ENCODE measurements at regions not wholly inside any gene's neighbourhood (a gene's known extent, or its start where the extent isn't known, plus 50 kb on each side); places are given as distances from the start of the nearest gene placed in this dataset.

DNA sequence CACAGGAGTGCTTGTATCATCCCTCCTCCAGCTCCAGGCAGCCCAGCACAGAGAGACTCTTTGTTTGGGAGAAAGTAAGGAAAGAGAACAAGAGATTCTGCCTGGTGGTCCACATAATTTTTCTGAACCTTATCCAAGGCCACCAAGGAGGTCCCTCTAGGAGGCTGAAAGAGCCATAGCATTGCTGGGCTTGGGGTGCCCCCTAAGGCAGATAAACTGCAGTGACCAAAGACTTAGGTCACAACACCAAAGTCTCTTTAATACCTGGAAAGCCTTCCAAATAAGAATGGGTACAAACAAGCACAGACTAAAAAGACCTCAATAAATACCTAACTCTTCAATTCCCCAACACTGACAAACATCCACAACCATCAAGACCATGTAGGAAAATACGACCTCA is 310.2 kb upstream of the PPP2R3A start:
- Histone ChIP-seq H4K91ac (ENCODE audit: insufficient read depth, low read depth, low read length) (no peak overlapping the region), H2BK120ac (ENCODE audit: low read depth, low read length) (no peak overlapping the region), H3K4ac (ENCODE audit: low read depth, low read length) (no peak overlapping the region), H3K4me3 (ENCODE audit: insufficient read depth, low read depth, low read length) (no peak overlapping the region), H2BK5ac (ENCODE audit: low read depth, low read length, poor library complexity, severe bottlenecking) (no peak overlapping the region), H3K9me1 (ENCODE audit: insufficient read depth, low read length) (no peaks in the 10 kb centered on the region), H3K27me3 (ENCODE audit: control insufficient read depth, insufficient read depth, low read length) (no peaks in the 10 kb centered on the region), H3K9me3 (ENCODE audit: control insufficient read depth, insufficient read depth, low read length) (peaks cover 7% of the 10 kb centered on the region; the same call in 1 of the 2 replicates), H3K9ac (ENCODE audit: low read depth, low read length) (no peak overlapping the region), H2BK15ac (ENCODE audit: low read depth, low read length) (no peak overlapping the region), H4K8ac (ENCODE audit: low read depth in 2 of 2, low read length in 2 of 2) (no peak overlapping the region), H4K5ac (ENCODE audit: low read depth, low read length) (no peak overlapping the region), H3K23ac (ENCODE audit: low read depth, low read length) (no peak overlapping the region), H3K79me1 (ENCODE audit: low read depth in 1 of 2, low read length in 2 of 2) (no peaks in the 10 kb centered on the region), H4K20me1 (ENCODE audit: insufficient read depth, low read length) (no peaks in the 10 kb centered on the region), H3K18ac (ENCODE audit: low read depth, low read length) (no peak overlapping the region), H2AFZ (replicated peaks; ENCODE audit: low read length, poor library complexity) (no peak overlapping the region), H3K56ac (ENCODE audit: extremely low read depth, insufficient read depth, low read length) (no peak overlapping the region), H3K4me1 (ENCODE audit: control insufficient read depth, insufficient read depth, low read length) (no peaks in the 10 kb centered on the region), H2AK5ac (ENCODE audit: low read depth, low read length) (no peak overlapping the region), H3K4me2 (ENCODE audit: low read depth, low read length) (no peak overlapping the region), H2AK9ac (replicated peaks; ENCODE audit: low read depth, low read length, poor library complexity) (no peak overlapping the region), H2BK20ac (ENCODE audit: low read depth, low read length) (no peak overlapping the region), H3K27ac (ENCODE audit: insufficient read depth, low read length) (no peak overlapping the region), H3K36me3 (ENCODE audit: control insufficient read depth, insufficient read depth, low read length) (no peaks in the 10 kb centered on the region), H3K14ac (replicated peaks; ENCODE audit: low read depth, low read length) (no peak overlapping the region)
- POLR2A ChIA-PET (ENCODE audit: unreplicated experiment) = no interaction called here
- BruUV-seq (replicated peaks) = no TSS peak
- no peak for ATAC-seq (ENCODE audit: low read depth)
- intact Hi-C loops (cut with micrococcal nuclease) = no loop called here
- no CpG with 5 or more reads among the region's 1 CpG for WGBS, 2 experiments (ENCODE audit: extremely low coverage in 2 of 2, insufficient read length in 1 of 2)
- CTCF ChIA-PET = no interaction called here
- no peak for DNase-seq
- dilution Hi-C loops (cut with HindIII; ENCODE audit: low sequenced_read_pairs, unreplicated experiment) = no loop called here
- TF ChIP-seq, protein P1, sequence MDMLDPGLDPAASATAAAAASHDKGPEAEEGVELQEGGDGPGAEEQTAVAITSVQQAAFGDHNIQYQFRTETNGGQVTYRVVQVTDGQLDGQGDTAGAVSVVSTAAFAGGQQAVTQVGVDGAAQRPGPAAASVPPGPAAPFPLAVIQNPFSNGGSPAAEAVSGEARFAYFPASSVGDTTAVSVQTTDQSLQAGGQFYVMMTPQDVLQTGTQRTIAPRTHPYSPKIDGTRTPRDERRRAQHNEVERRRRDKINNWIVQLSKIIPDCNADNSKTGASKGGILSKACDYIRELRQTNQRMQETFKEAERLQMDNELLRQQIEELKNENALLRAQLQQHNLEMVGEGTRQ (IDR thresholded peaks at IDR 0.05; ENCODE audit: low read depth, low read length) = no peak
- TF ChIP-seq FOS (IDR thresholded peaks at IDR 0.05; ENCODE audit: low read depth, low read length) = no peak
- TF ChIP-seq RCOR1 (IDR thresholded peaks at IDR 0.05; ENCODE audit: insufficient replicate concordance, low read length) = no peak
- no peak for TF ChIP-seq MAFK (IDR thresholded peaks at IDR 0.05; ENCODE audit: low read depth, low read length)
- no peak for TF ChIP-seq RAD21 (IDR thresholded peaks at IDR 0.05; ENCODE audit: low read length)
- TF ChIP-seq, protein P2, sequence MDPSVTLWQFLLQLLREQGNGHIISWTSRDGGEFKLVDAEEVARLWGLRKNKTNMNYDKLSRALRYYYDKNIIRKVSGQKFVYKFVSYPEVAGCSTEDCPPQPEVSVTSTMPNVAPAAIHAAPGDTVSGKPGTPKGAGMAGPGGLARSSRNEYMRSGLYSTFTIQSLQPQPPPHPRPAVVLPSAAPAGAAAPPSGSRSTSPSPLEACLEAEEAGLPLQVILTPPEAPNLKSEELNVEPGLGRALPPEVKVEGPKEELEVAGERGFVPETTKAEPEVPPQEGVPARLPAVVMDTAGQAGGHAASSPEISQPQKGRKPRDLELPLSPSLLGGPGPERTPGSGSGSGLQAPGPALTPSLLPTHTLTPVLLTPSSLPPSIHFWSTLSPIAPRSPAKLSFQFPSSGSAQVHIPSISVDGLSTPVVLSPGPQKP (IDR thresholded peaks at IDR 0.05; ENCODE audit: borderline replicate concordance, low read depth, low read length) = no peak
- TF ChIP-seq NFE2L2 (IDR thresholded peaks at IDR 0.05; ENCODE audit: low read depth, low read length) = no peak
- no peak for TF ChIP-seq BHLHE40 (IDR thresholded peaks at IDR 0.05; ENCODE audit: low read depth, low read length)
- TF ChIP-seq, protein P3, sequence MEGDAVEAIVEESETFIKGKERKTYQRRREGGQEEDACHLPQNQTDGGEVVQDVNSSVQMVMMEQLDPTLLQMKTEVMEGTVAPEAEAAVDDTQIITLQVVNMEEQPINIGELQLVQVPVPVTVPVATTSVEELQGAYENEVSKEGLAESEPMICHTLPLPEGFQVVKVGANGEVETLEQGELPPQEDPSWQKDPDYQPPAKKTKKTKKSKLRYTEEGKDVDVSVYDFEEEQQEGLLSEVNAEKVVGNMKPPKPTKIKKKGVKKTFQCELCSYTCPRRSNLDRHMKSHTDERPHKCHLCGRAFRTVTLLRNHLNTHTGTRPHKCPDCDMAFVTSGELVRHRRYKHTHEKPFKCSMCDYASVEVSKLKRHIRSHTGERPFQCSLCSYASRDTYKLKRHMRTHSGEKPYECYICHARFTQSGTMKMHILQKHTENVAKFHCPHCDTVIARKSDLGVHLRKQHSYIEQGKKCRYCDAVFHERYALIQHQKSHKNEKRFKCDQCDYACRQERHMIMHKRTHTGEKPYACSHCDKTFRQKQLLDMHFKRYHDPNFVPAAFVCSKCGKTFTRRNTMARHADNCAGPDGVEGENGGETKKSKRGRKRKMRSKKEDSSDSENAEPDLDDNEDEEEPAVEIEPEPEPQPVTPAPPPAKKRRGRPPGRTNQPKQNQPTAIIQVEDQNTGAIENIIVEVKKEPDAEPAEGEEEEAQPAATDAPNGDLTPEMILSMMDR (conservative IDR thresholded peaks at IDR 0.05; ENCODE audit: low read depth, low read length) = no peak
- no peak for TF ChIP-seq SMC3 (IDR thresholded peaks at IDR 0.05; ENCODE audit: low read depth, low read length)
- TF ChIP-seq CEBPB (IDR thresholded peaks at IDR 0.05; ENCODE audit: low read depth, low read length) = no peak
- TF ChIP-seq POLR2A (IDR thresholded peaks at IDR 0.05; ENCODE audit: low read depth, low read length) = no peak
- no peak for TF ChIP-seq CHD1 (IDR thresholded peaks at IDR 0.05; ENCODE audit: low read depth, low read length)
- TF ChIP-seq MXI1 (IDR thresholded peaks at IDR 0.05; ENCODE audit: borderline replicate concordance, low read depth, low read length) = no peak
- TF ChIP-seq RFX5 (IDR thresholded peaks at IDR 0.05; ENCODE audit: low read depth, low read length) = no peak
- TF ChIP-seq MAZ (IDR thresholded peaks at IDR 0.05; ENCODE audit: borderline replicate concordance, low read depth, low read length) = no peak
- in situ Hi-C loops (cut with MboI; ENCODE audit: low sequenced_read_pairs) = no loop called here
